ENCODE measurements at regions not wholly inside any gene's neighbourhood (a gene's known extent, or its start where the extent isn't known, plus 50 kb on each side); places are given as distances from the start of the nearest gene placed in this dataset.

GRCh38 chr11:15893080-15893492, 463.3 kb downstream of the SOX6 start:
- DNase-seq (ENCODE audit: low read depth in 2 of 3, low spot score in 1 of 3), result no peak

GRCh38 chr11:15896026-15896425, 460.3 kb downstream of the SOX6 start:
- no peak for DNase-seq (ENCODE audit: low read depth in 2 of 3, low spot score in 1 of 3)

DNA sequence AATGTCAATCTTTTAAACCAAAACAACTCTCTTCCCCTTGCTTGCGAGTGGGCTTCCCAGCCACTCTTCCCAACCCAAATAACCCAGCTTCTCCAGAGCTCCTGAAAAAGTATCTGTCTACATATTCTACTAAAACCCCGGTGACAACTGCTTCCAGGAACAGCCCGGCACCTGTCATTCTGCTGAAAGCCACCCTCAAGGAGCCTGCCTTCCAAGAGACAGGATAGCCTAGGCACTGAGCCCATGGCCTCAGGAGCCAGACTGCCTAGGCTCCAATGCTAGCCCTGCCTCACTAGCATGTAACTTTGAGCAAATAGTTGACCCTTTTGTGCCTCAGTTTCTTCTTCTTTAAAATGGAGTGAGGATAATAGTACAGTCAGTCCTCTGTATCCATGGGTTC, 459.8 kb downstream of the SOX6 start:
- no peak for DNase-seq (ENCODE audit: low read depth in 2 of 3, low spot score in 1 of 3)

DNA sequence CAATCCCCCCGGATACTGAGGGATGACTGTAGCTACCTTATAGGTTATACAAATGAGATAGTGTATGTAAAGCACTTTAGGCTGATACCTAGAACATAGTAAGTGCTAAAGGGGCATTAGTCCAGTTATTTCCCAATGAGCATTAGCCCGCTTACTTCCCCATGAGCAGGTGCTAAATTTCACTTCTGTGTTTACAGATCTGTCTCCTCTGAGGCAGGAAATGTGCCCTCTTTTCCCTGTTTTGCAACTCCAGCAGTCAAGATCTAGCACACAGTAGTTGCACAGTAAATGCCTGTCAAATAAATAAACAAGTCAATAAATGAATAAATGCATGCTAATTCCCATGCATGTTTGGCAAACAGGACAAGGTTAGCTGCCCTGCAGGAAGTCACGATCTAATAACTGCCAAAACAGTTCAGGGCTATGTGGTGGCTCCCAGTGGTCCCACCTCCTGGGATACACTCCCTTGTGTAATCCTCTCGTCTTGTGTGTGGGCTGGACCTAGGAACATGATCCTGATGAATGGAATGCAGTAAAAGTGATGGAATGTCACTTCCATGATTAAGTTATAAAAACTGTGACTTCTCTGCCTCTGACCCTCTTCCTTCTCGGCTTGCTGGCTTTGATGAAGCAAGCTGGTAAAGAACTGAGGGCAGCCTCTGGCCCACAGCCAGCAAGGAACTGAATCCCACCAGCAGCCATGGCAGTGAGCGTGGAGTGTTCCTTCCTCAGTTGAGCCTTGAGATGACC, 459.0 kb downstream of the SOX6 start:
- DNase-seq (ENCODE audit: low read depth in 2 of 3, low spot score in 1 of 3), result no peak

DNA sequence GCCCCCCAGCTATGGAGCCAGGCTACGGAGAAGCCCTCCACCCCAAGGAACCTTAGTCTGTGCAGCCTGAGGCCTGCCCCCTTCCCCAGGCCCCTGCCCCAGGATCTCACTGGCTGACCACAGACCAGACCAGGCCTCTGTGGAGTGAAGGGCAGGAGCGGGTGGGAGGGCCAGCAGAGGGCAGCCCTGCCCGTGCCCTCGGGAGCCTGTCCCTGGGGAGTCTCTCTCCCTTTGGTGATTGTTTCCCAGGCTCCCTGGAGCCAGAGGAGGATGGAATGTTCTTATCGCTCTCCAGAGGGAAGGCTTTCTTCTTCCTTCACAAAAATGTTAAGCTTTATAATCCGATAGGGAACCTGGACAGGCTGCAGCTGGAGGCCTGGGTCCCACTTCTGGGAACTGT, 455.3 kb downstream of the SOX6 start:
- no peak for DNase-seq (ENCODE audit: low read depth in 2 of 3, low spot score in 1 of 3)

- no peak for DNase-seq (ENCODE audit: low read depth in 2 of 3, low spot score in 1 of 3)
Measured at GRCh38 chr11:15901790-15902189, 454.6 kb downstream of the SOX6 start.

DNA sequence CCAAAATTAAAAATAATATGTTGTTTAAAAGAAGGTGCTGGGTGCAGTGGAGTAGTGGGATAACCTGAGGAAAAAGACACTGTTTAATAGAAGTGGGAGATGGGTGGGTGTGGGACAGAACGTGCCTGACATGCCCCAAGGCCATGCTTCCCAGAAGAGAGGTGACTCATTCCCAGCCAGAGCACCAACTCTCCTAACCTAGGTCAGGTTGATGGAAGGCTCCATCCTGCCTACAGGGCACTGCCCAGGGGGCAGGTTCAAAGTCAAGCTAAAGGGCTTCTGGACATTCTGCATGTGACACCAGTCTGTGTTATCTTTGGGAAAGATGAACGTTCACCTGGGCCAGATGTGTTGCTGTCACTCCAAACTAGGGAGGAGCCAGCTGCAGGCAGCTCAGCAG, 453.1 kb downstream of the SOX6 start:
- DNase-seq (ENCODE audit: low read depth in 2 of 3, low spot score in 1 of 3), result no peak

GRCh38 chr11:15905366-15906104, 450.8 kb downstream of the SOX6 start:
- DNase-seq (ENCODE audit: low read depth in 2 of 3, low spot score in 1 of 3), result no peak

DNA sequence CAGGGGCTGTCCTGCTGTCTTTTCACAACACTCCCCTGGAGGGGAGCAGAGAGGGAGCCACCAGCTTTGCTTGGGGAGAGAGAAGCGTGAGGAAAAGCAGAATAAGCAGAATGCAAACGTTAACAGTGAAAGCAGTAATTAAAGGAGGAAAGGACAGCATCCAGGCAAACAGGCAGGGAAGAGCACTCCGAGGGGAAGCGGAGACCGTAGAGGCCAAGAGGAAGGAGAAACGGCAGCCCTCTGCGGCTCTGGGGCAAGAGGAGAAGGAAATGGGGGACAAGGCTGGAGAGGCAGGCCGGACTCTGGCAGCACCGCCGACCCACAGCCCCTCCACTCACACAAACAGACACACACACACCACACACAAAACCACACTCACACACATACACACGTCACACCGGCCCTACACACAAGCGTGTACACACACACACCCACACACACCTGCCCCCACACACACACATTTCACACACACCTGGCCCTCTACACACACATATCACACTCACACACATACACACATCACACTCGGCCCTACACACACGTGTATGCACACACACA, 449.8 kb downstream of the SOX6 start:
- no peak for DNase-seq (ENCODE audit: low read depth in 2 of 3, low spot score in 1 of 3)

GRCh38 chr11:15907806-15908205, 448.5 kb downstream of the SOX6 start:
- no peak for DNase-seq (ENCODE audit: low read depth in 2 of 3, low spot score in 1 of 3)

DNA sequence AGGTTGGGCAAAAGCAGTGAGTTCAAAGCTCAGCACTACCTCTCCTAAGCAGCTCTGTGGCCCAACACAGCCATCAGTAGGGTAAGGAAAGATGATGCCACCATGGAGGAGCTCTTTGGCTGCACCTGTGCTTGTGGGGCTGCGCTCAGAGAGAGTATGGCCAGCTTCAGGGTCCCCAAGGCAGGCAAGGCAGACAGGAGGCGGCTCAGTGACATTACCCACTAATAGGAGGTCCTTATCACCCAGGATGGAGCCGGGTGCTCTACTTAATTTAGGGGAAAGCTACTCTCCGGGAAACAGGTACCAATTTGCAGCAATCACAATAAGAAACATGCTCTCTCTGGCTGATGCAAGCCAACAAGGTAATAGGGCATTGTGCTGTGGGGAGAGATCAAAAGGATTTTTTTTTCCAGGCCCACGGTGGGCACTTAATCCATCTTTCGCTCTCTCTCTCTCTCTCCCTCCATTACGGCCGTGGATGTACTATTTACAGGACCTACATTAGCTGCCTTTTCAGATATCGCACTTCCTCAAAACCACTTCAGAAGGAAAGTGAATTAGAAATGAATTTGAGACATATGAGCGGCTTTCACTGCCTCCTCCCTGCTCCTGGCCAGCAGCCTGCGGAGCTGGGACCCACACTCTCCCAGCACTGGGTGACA, 446.3 kb downstream of the SOX6 start:
- DNase-seq (ENCODE audit: low read depth in 2 of 3, low spot score in 1 of 3), result no peak

DNA sequence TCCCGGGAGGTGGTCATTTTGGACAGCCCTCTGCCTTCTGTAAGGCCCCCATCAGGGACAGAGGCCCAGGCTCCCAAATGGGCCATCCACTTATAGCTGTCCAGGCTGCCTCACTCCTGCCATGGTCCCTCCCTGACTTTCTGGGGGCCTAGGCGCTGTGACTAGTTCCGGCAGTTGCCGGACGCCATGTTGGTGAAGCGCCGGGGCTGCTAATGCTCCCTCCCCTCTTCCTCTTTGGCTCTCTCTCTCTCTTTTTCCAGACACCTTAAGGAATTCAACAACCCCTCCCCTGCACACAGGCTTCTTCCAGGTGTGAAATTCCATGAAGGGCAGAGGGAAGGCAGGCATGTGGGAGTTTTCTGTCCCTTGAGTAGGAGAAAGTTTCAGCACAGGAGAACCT, 445.6 kb downstream of the SOX6 start:
- no peak for DNase-seq (ENCODE audit: low read depth in 2 of 3, low spot score in 1 of 3)

DNA sequence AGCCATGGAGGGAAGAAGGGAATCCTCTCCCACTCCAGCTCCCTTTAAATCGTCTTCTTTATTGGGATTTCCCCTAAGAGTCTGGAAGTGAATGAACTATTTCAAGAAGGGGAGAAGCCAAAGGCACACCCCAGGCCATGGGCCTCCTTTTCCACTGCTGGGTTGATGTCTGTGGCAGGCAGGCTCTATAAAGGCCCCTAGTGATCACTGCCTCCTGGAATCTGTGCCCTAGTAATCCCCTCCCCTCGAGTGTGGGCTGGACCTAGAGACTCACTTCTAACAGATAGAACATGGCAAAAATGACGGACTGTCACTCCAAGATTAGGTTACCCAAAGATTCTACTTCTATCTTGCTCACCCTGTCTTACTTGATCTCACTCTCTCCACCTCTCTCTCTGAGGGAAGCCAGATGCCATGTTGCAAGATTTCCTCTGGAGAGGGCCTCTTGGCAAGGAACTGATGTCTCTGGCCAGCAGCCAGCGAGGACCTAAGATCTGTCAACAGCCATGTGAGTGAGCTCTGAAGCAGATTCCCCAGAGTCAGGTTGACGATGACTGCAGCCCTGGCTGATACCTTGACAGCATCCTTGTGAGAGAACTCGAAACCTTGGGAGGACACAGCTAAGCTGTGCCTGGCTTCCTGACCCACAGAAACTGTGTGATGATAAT, 444.8 kb downstream of the SOX6 start:
- DNase-seq (ENCODE audit: low read depth in 2 of 3, low spot score in 1 of 3), result no peak

DNA sequence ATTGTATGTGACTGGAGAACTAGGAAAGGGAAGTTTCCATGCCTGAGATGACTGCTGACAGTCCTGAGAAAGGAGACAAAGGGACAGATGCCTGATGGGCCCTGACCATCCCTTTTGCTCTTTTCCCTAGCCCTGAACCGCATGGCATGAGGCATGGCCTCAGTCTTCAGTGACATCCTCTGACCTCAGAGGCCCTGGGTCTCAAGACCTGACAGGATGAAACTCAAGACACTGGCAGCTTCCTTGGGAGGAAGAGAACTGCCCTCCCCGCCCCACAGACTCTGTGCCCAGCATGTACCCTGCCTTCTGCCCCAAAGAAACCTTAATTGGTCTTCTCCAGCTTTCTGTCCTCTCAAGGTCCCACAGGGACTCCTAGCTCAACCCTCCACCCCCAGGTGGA, 444.1 kb downstream of the SOX6 start:
- DNase-seq (ENCODE audit: low read depth in 2 of 3, low spot score in 1 of 3), result no peak

DNA sequence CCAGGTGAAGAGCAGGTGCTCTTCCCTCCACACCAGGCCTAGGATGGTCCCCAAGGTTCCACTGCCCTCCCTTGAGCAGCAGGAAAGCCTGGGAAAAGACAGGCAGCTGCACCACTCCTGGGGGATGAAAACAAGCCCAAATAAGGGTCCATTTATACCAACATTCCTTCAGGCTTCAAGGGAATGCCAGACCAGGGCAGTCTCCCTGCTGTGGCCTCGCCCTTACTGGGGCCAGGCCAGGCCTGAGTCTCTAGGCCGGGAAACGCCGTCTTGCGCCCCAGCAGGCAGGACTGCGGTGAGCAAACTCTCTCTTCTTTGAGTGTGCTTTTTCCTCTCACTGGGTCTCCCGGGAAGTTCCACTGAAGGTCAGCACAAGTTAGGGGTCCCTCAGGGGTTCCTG, 443.5 kb downstream of the SOX6 start:
- DNase-seq (ENCODE audit: low read depth in 2 of 3, low spot score in 1 of 3), result no peak

DNA sequence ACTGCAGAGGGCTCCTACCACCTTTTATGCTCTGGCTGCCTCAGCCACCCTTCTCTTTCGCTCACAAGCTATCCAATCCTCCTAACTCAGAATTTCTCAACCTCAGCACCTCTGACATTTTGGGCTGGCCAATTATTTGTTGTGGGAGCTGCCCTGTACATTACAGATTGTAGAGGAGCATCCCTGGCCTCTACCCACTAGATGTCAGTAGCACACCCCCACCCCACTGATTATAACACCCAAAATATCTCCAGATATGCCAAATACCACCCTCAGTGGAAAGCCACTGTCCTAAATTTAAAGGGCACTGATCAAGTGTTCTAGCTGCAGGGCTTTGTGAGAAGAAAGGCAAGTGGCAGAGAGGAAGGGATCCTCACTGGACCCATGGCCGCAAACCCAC, 443.1 kb downstream of the SOX6 start:
- no peak for DNase-seq (ENCODE audit: low read depth in 2 of 3, low spot score in 1 of 3)
